OCI-LY3 (cell line): ENCODE measurements at regions not wholly inside any gene's neighbourhood (a gene's known extent, or its start where the extent isn't known, plus 50 kb on each side); places are given as distances from the start of the nearest gene placed in this dataset.
"Not testable (repeated sequence)": the region's sequence is repeated elsewhere in the genome, so short reads cannot be mapped to it uniquely, and the experiment has no call there.

Source experiments
- H2AFZ ChIP-seq: fragments of 200-600, 300-600 bp; shearing (Covaris generic); 2 replicates; pipeline ENCODE4 v1.6.0; 2014; ENCODE audit warnings: antibody characterized with exemption, low read depth, low read length
- H3K27ac ChIP-seq: fragments of 200-600, 300-600 bp; sonication (generic); 2 replicates; pipeline ENCODE4 v1.5.1; 2014; ENCODE audit warnings: mild to moderate bottlenecking, low read length, moderate library complexity, mixed read lengths
- H3K27me3 ChIP-seq: fragments of 200-600, 300-600 bp; sonication (generic); 2 replicates; pipeline ENCODE4 v1.6.1; 2014; ENCODE audit warnings: low read depth, low read length, mixed read lengths
- H3K36me3 ChIP-seq: fragments of 200-600, 300-600 bp; sonication (generic); replicated peaks from 2 replicates; pipeline ENCODE3; 2014; ENCODE audit warnings: low read depth, low read length, mixed read lengths
- H3K4me1 ChIP-seq: fragments of 300-600, 200-600 bp; sonication (generic); 2 replicates; pipeline ENCODE4 v1.6.1; 2014; ENCODE audit warnings: low read length, mixed read lengths
- H3K4me2 ChIP-seq: fragments of 200-600, 300-600 bp; sonication (generic); 2 replicates; pipeline ENCODE4 v1.6.1; 2014; ENCODE audit warnings: low read length, mixed read lengths
- H3K4me3 ChIP-seq: fragments of 300-600, 200-600 bp; sonication (generic); 2 replicates; pipeline ENCODE4 v1.5.1; 2014; ENCODE audit warnings: antibody characterized with exemption, mild to moderate bottlenecking, low read length, moderate library complexity
- H3K79me2 ChIP-seq: fragments of 300-600, 200-600 bp; shearing (Covaris generic); 2 replicates; pipeline ENCODE4 v1.6.1; 2014; ENCODE audit warnings: mild to moderate bottlenecking, low read length, mixed read lengths
- H3K9ac ChIP-seq: fragments of 300-600, 200-600 bp; shearing (Covaris generic); 2 replicates; pipeline ENCODE4 v1.6.0; 2014; ENCODE audit warnings: mild to moderate bottlenecking, low read length, moderate library complexity
- H3K9me3 ChIP-seq: fragments of 200-600, 300-600 bp; shearing (Covaris generic); 2 replicates; pipeline ENCODE4 v1.6.1; 2014; ENCODE audit warnings: low read length, mixed read lengths; ENCODE audit not compliant: insufficient read depth
- H4K20me1 ChIP-seq: fragments of 200-600, 300-600 bp; sonication (generic); 2 replicates; pipeline ENCODE4 v1.6.1; 2016; ENCODE audit warnings: low read length, mixed read lengths; ENCODE audit not compliant: insufficient read depth
- EZH2phosphoT487 ChIP-seq: fragments of 200-600 bp; shearing (Covaris generic); IDR thresholded peaks from 2 replicates; pipeline ENCODE4 v1.6.1; 2018; ENCODE audit warnings: antibody characterized with exemption, mixed run types, low read depth
- TF ChIP-seq, protein P1 (sequence below): fragments of 200-600, 300-600 bp; sonication (generic); IDR thresholded peaks from 2 replicates; pipeline ENCODE4 v1.5.1; 2014; ENCODE audit warnings: antibody characterized with exemption, low read length, low read depth

DNA sequence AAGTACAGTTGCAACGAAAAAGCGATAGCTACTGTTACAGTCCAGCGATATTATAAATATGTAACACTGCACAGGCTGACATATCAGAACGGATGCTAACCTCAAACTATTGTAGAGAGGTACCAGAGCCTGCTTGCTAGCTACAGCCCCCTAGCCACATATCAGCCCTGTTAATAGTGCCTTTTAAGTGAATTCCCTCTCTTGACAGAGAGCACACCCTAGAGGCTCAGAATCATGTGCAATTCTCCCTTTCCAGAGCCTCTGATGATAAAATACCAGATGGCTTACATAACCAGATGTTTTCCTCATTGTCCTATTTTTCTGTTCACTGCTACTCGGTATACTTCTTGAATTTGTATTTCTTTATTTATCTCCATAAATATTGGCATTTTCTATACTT lies 960.7 kb upstream of the CELF2 start:
- Histone ChIP-seq H3K4me3 (no peak overlapping the region), H3K9me3 (no peaks in the 10 kb centered on the region), H3K27me3 (no peaks in the 10 kb centered on the region), H4K20me1 (no peaks in the 10 kb centered on the region), H3K79me2 (no peaks in the 10 kb centered on the region), H3K4me1 (no peaks in the 10 kb centered on the region), H3K4me2 (no peak overlapping the region), H2AFZ (no peak overlapping the region), H3K27ac (no peak overlapping the region), H3K9ac (no peak overlapping the region), H3K36me3 (no peaks in the 10 kb centered on the region)
- TF ChIP-seq, protein P1, sequence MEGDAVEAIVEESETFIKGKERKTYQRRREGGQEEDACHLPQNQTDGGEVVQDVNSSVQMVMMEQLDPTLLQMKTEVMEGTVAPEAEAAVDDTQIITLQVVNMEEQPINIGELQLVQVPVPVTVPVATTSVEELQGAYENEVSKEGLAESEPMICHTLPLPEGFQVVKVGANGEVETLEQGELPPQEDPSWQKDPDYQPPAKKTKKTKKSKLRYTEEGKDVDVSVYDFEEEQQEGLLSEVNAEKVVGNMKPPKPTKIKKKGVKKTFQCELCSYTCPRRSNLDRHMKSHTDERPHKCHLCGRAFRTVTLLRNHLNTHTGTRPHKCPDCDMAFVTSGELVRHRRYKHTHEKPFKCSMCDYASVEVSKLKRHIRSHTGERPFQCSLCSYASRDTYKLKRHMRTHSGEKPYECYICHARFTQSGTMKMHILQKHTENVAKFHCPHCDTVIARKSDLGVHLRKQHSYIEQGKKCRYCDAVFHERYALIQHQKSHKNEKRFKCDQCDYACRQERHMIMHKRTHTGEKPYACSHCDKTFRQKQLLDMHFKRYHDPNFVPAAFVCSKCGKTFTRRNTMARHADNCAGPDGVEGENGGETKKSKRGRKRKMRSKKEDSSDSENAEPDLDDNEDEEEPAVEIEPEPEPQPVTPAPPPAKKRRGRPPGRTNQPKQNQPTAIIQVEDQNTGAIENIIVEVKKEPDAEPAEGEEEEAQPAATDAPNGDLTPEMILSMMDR = no peak
- TF ChIP-seq EZH2phosphoT487 = no peak

DNA sequence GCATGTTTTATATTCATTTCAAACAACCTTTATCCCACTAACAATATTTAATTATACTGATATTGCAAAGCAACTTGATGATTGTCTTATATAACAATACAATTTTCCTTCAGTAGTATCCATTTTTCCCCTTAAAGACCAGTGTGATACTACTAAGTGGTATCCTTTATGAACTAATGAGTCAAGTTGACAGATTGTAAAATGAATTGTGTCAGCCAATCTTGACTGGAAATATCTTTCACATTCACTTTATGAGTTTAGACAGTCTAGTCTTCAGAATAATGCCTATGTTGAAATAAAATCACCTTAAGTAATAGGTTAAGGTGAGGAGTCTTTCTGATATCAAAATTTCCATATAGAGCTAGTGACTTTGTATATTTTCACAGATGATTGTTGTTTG lies 950.0 kb upstream of the CELF2 start:
- H3K27ac ChIP-seq = no peak overlapping the region
- TF ChIP-seq, protein P1 = no peak
- no peak for TF ChIP-seq EZH2phosphoT487

DNA sequence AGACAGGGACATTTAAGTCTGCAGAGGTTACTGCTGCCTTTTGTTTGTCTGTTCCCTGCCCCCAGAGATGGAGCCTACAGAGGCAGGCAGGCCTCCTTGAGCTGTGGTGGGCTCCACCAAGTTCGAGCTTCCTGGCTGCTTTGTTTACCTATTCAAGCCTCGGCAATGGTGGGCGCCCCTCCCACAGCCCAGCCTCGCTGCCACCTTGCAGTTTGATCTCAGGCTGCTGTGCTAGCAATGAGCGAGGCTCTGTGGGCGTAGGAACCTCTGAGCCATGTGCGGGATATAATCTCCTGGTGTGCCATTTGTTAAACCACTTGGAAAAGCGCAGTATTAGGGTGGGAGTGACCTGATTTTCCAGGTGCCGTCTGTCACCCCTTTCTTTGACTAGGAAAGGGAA lies 942.8 kb upstream of the CELF2 start:
- not testable (repeated sequence) for H3K9ac ChIP-seq, H4K20me1 ChIP-seq, H3K79me2 ChIP-seq, H3K27me3 ChIP-seq, H2AFZ ChIP-seq, H3K4me2 ChIP-seq, H3K4me1 ChIP-seq, H3K36me3 ChIP-seq, H3K27ac ChIP-seq, H3K9me3 ChIP-seq, H3K4me3 ChIP-seq

More for the DNA sequence above, 950.0 kb upstream of the CELF2 start:
- no peaks in the 10 kb centered on the region for H3K27me3 ChIP-seq
- no peak overlapping the region for H3K4me3 ChIP-seq
- H3K36me3 ChIP-seq = no peaks in the 10 kb centered on the region
- no peak overlapping the region for H2AFZ ChIP-seq
- no peaks in the 10 kb centered on the region for H3K4me1 ChIP-seq
- no peak overlapping the region for H3K9ac ChIP-seq
- no peaks in the 10 kb centered on the region for H3K79me2 ChIP-seq
- no peak overlapping the region for H3K4me2 ChIP-seq
- H3K9me3 ChIP-seq = no peaks in the 10 kb centered on the region
- no peaks in the 10 kb centered on the region for H4K20me1 ChIP-seq

DNA sequence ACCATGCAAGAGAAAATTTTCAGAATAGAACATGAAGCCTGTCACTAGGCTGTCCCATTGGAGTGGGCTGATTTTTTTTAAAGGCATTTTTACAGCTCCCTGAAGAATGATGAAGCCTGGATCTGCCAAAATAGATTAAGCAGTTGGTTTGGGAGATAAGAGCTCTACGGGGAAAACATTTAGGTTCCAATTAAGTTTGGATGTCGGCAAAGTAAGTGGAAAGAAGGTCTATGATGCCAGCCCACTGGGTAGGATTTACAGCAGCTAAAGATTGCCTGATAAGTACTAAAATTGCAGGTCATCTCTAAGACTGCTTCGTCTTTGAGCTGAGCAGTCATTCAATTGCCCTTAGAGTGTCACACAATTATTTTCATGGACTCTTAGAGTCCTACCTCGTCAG lies 939.2 kb upstream of the CELF2 start:
- H3K27ac ChIP-seq = no peak overlapping the region
- H3K4me2 ChIP-seq = no peak overlapping the region
- no peak overlapping the region for H3K9ac ChIP-seq
- H3K4me1 ChIP-seq = no peaks in the 10 kb centered on the region
- no peaks in the 10 kb centered on the region for H3K36me3 ChIP-seq
- H3K27me3 ChIP-seq = no peaks in the 10 kb centered on the region
- no peaks in the 10 kb centered on the region for H3K9me3 ChIP-seq
- TF ChIP-seq EZH2phosphoT487 = no peak
- TF ChIP-seq, protein P1 = no peak
- no peak overlapping the region for H2AFZ ChIP-seq
- H4K20me1 ChIP-seq = no peaks in the 10 kb centered on the region
- no peak overlapping the region for H3K4me3 ChIP-seq
- H3K79me2 ChIP-seq = no peaks in the 10 kb centered on the region

DNA sequence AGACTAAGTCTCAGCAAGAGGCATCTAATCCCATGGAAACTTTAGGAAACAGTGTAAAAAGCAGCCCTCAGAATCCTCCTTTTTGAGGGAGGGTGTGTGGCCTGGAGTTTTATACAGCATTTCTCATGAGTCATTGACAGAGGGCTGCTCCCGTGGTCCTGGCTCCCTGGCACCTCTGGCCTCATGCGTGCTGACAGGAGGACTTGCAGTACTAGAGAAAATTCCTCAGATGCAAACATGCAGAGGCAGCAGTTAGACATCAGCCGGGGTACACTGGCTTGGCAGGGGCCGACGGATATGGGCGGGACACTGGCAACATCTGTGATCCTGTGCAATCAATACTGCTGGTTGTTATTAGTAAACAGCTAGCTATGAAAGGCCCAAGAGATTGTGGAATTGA lies 925.1 kb upstream of the CELF2 start:
- Histone ChIP-seq H4K20me1 (no peaks in the 10 kb centered on the region), H3K79me2 (no peaks in the 10 kb centered on the region), H3K9me3 (no peaks in the 10 kb centered on the region), H3K27ac (no peak overlapping the region), H3K4me3 (no peak overlapping the region), H3K9ac (no peak overlapping the region), H3K4me1 (no peaks in the 10 kb centered on the region), H3K27me3 (no peaks in the 10 kb centered on the region), H2AFZ (no peak overlapping the region), H3K36me3 (no peaks in the 10 kb centered on the region), H3K4me2 (no peak overlapping the region)
- TF ChIP-seq, protein P1 = no peak
- TF ChIP-seq EZH2phosphoT487 = no peak
